HepG2 (cell line): ENCODE measurements at regions not wholly inside any gene's neighbourhood (a gene's known extent, or its start where the extent isn't known, plus 50 kb on each side); places are given as distances from the start of the nearest gene placed in this dataset.

ENCODE experiments used
- CTCF ChIP-seq: sonication (generic); formaldehyde crosslinking; IDR thresholded peaks from 2 replicates; pipeline ENCODE4 v1.5.0; 2020; ENCODE audit warnings: mild to moderate bottlenecking, missing genetic modification reagents, moderate library complexity
- HNRNPL ChIP-seq: fragments of 200-400 bp; formaldehyde crosslinking; IDR thresholded peaks from 2 replicates; pipeline ENCODE4 v1.6.1; 2017; ENCODE audit warnings: mild to moderate bottlenecking, low read depth, low read length
- PHF21A ChIP-seq: sonication (generic); formaldehyde crosslinking; IDR thresholded peaks from 2 replicates; pipeline ENCODE4 v1.5.0; 2020; ENCODE audit warnings: mild to moderate bottlenecking, missing genetic modification reagents
- RARA ChIP-seq: IDR thresholded peaks from 2 replicates; pipeline ENCODE4 v1.6.1; 2016; ENCODE audit warnings: missing genetic modification reagents, missing compliant biosample characterization
- SALL1 ChIP-seq: sonication (generic); formaldehyde crosslinking; IDR thresholded peaks from 2 replicates; pipeline ENCODE4 v1.8.0; 2022; ENCODE audit warnings: mild to moderate bottlenecking, missing genetic modification reagents
- ZFX ChIP-seq: sonication (generic); formaldehyde crosslinking; IDR thresholded peaks from 2 replicates; pipeline ENCODE4 v1.4.0; 2020; ENCODE audit warnings: mild to moderate bottlenecking, low read depth, missing genetic modification reagents, moderate library complexity
- ZFY ChIP-seq: sonication (generic); formaldehyde crosslinking; IDR thresholded peaks from 2 replicates; pipeline ENCODE4 v1.4.0; 2020; ENCODE audit warnings: missing genetic modification reagents
- ZNF296 ChIP-seq: sonication (generic); formaldehyde crosslinking; conservative IDR thresholded peaks from 2 replicates; pipeline ENCODE4 v1.5.0; 2020; ENCODE audit warnings: mild to moderate bottlenecking, missing genetic modification reagents
- ZNF687 ChIP-seq: sonication (generic); formaldehyde crosslinking; IDR thresholded peaks from 2 replicates; pipeline ENCODE4 v1.5.1; 2020; ENCODE audit warnings: mild to moderate bottlenecking, missing genetic modification reagents, moderate library complexity
- TF ChIP-seq, protein P1 (sequence below): sonication (generic); formaldehyde crosslinking; IDR thresholded peaks from 2 replicates; pipeline ENCODE4 v1.5.0; 2020; ENCODE audit warnings: missing genetic modification reagents, mild to moderate bottlenecking, borderline replicate concordance

DNA sequence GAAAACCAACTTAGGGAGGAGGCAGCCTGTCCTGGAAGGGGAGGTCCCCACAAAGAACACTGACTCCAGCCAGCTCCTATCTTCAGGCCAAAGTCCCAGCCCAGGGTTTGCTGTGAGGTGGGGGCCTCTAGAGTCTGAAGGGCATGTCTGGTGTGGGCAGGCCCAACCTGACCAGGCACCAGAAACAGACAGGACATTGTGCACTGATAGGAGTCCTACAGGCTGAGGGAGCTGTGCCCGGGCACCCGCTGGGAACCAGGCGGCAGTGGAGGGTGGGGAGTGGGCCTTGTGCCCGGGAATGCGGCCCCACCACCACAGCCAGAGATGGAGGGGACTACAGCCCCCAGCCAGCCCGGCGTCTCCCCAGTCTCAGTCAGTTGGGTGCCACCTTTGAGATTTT lies 161.4 kb downstream of the WNT7A start (continued):
- TF ChIP-seq, protein P1, sequence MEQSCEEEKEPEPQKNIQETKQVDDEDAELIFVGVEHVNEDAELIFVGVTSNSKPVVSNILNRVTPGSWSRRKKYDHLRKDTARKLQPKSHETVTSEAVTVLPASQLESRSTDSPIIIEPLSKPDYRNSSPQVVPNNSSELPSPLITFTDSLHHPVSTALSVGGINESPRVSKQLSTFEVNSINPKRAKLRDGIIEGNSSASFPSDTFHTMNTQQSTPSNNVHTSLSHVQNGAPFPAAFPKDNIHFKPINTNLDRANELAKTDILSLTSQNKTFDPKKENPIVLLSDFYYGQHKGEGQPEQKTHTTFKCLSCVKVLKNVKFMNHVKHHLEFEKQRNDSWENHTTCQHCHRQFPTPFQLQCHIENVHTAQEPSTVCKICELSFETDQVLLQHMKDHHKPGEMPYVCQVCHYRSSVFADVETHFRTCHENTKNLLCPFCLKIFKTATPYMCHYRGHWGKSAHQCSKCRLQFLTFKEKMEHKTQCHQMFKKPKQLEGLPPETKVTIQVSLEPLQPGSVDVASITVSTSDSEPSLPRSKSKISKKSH = no peak
- TF ChIP-seq ZFX (CRISPR knock-in tag) (peak; percentile 32; the same call in 1 of the 2 replicates), HNRNPL (peak; percentile 95), ZNF296 (no peak), ZFY (CRISPR knock-in tag) (0 out of 2 replicates have a peak, but pooled peaks have one; percentile 17), PHF21A (0 out of 2 replicates have a peak, but pooled peaks have one; percentile 24), SALL1 (CRISPR knock-in tag) (peak; percentile 56), CTCF (peak; percentile 45), ZNF687 (CRISPR knock-in tag) (peak; percentile 34; the same call in 1 of the 2 replicates), RARA (CRISPR knock-in tag) (no peak)
